GM12891 (cell line): ENCODE measurements at regions not wholly inside any gene's neighbourhood (a gene's known extent, or its start where the extent isn't known, plus 50 kb on each side); places are given as distances from the start of the nearest gene placed in this dataset.

Experiments used
- POLR2A ChIP-seq: IDR thresholded peaks from 2 replicates; pipeline ENCODE4 v1.6.1; 2011; ENCODE audit warnings: low read depth, low read length, control low read depth
- POLR2AphosphoS5 ChIP-seq: IDR thresholded peaks from 2 replicates; pipeline ENCODE4 v1.6.1; 2011; ENCODE audit warnings: low read depth, low read length, control low read depth

DNA sequence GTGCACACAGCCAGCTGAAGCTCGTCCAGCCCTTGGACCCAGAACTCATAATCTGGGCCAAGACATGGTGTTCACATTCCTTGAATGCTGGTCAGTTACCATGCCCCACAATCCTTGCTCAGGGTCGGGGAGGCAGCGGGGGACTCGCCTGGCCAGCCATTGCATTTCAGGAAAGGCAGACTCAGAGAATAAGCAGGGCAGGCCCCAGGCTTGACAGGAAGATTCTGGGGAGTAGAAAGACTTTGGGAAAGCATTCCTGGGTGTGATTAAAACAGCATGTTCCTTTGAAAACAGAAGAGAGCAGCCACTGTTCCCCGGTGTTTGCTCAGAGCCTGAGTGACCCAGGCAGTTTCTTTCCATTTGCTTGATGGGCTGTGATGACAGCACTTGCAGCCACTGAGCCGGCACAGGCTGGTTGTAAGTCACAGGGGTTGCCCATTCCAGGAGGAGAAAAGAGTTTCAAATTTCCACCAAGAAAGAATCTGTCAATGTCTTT lies 473.7 kb downstream of the TYW1 start:
- TF ChIP-seq POLR2AphosphoS5 (no peak), POLR2A (no peak)
